IMR-90 (cell line): ENCODE measurements at regions not wholly inside any gene's neighbourhood (a gene's known extent, or its start where the extent isn't known, plus 50 kb on each side); places are given as distances from the start of the nearest gene placed in this dataset.

Source experiments
- ATAC-seq: fragments of 200-7000 bp; cut with Tn5 transposase; 2 replicates; pipeline ENCODE4 v1.9.1; 2020; ENCODE audit warnings: low read depth, mild to moderate bottlenecking, moderate library complexity
- BruUV-seq: library from RNA; stranded (reverse); fragments of 400-500 nt; replicated peaks from 2 replicates; lab custom pipeline; 2021; lab: Mats Ljungman, UMichigan
- CTCF ChIA-PET: fragments of 300-600 bp; formaldehyde crosslinking; extraction: SDS; loops from one replicate; lab custom pipeline; 2021; ENCODE audit warnings: antibody characterized with exemption; lab: Yijun Ruan, JAX
- POLR2A ChIA-PET: fragments of 300-600 bp; sonication (Branson Sonifier 250); formaldehyde crosslinking; loops from one replicate; lab custom pipeline; 2022; ENCODE audit warnings: antibody characterized with exemption; ENCODE audit not compliant: unreplicated experiment; lab: Charles Lee
- DNase-seq: peaks from one replicate; pipeline ENCODE4 v3.0.0; 2013
- H2AFZ ChIP-seq: replicated peaks from 2 replicates; pipeline ENCODE3; 2013; ENCODE audit warnings: low read length, mild to moderate bottlenecking; ENCODE audit not compliant: poor library complexity
- H2AK5ac ChIP-seq: 2 replicates; pipeline ENCODE4 v1.6.1; 2013; ENCODE audit warnings: low read depth, low read length, inconsistent platforms
- H2AK9ac ChIP-seq: replicated peaks from 2 replicates; pipeline ENCODE3; 2013; ENCODE audit warnings: mild to moderate bottlenecking, low read depth, low read length, moderate library complexity; ENCODE audit not compliant: poor library complexity
- H2BK120ac ChIP-seq: 2 replicates; pipeline ENCODE4 v1.6.1; 2013; ENCODE audit warnings: low read depth, low read length, inconsistent platforms
- H2BK15ac ChIP-seq: 3 replicates; pipeline ENCODE4 v1.6.1; 2013; ENCODE audit warnings: low read depth, low read length, inconsistent platforms
- H2BK20ac ChIP-seq: 2 replicates; pipeline ENCODE4 v1.6.1; 2013; ENCODE audit warnings: low read depth, mild to moderate bottlenecking, inconsistent platforms, low read length, moderate library complexity
- H2BK5ac ChIP-seq: 2 replicates; pipeline ENCODE4 v1.6.1; 2013; ENCODE audit warnings: mild to moderate bottlenecking, low read depth, low read length, inconsistent platforms; ENCODE audit not compliant: poor library complexity, severe bottlenecking
- H3K14ac ChIP-seq: replicated peaks from 2 replicates; pipeline ENCODE4 v1.6.1; 2013; ENCODE audit warnings: low read depth, low read length, inconsistent platforms
- H3K18ac ChIP-seq: 2 replicates; pipeline ENCODE4 v1.6.1; 2013; ENCODE audit warnings: low read depth, low read length, control low read depth
- H3K23ac ChIP-seq: 2 replicates; pipeline ENCODE4 v1.6.1; 2013; ENCODE audit warnings: low read depth, low read length, inconsistent platforms
- H3K27ac ChIP-seq: 2 replicates; pipeline ENCODE4 v1.5.1; 2013; ENCODE audit warnings: mild to moderate bottlenecking, control low read depth, low read length; ENCODE audit not compliant: insufficient read depth
- H3K27me3 ChIP-seq: 2 replicates; pipeline ENCODE4 v1.6.1; 2013; ENCODE audit warnings: low read length; ENCODE audit not compliant: control insufficient read depth, insufficient read depth
- H3K36me3 ChIP-seq: 2 replicates; pipeline ENCODE4 v1.6.1; 2013; ENCODE audit warnings: low read length, mixed read lengths; ENCODE audit not compliant: control insufficient read depth, insufficient read depth
- H3K4ac ChIP-seq: 2 replicates; pipeline ENCODE4 v1.6.1; 2013; ENCODE audit warnings: low read depth, low read length, inconsistent platforms
- H3K4me1 ChIP-seq: 2 replicates; pipeline ENCODE4 v1.6.1; 2013; ENCODE audit warnings: low read length, mixed read lengths; ENCODE audit not compliant: control insufficient read depth, insufficient read depth
- H3K4me2 ChIP-seq: 2 replicates; pipeline ENCODE4 v1.6.1; 2013; ENCODE audit warnings: low read depth, mild to moderate bottlenecking, control low read depth, low read length, moderate library complexity
- H3K4me3 ChIP-seq: 2 replicates; pipeline ENCODE4 v1.5.1; 2013; ENCODE audit warnings: low read depth, mild to moderate bottlenecking, control low read depth, low read length, moderate library complexity; ENCODE audit not compliant: insufficient read depth
- H3K56ac ChIP-seq: 2 replicates; pipeline ENCODE4 v1.6.1; 2013; ENCODE audit warnings: low read length, inconsistent platforms; ENCODE audit not compliant: insufficient read depth; ENCODE audit errors: extremely low read depth
- H3K79me1 ChIP-seq, 2 experiments: 2 replicates each; pipeline ENCODE4 v1.6.1; 2013; ENCODE audit warnings: low read length in 2 of 2, inconsistent platforms in 1 of 2, low read depth in 1 of 2
- H3K9ac ChIP-seq: 2 replicates; pipeline ENCODE4 v1.6.1; 2013; ENCODE audit warnings: low read depth, low read length, control low read depth
- H3K9me1 ChIP-seq: 2 replicates; pipeline ENCODE4 v1.6.1; 2013; ENCODE audit warnings: low read length, inconsistent platforms; ENCODE audit not compliant: insufficient read depth
- H3K9me3 ChIP-seq: 2 replicates; pipeline ENCODE4 v1.6.1; 2013; ENCODE audit warnings: low read length; ENCODE audit not compliant: control insufficient read depth, insufficient read depth
- H4K20me1 ChIP-seq: 2 replicates; pipeline ENCODE4 v1.6.1; 2013; ENCODE audit warnings: low read length, inconsistent platforms; ENCODE audit not compliant: insufficient read depth
- H4K5ac ChIP-seq: 2 replicates; pipeline ENCODE4 v1.6.1; 2013; ENCODE audit warnings: mild to moderate bottlenecking, low read depth, low read length, control low read depth
- H4K8ac ChIP-seq, 2 experiments: 2 replicates each; pipeline ENCODE4 v1.6.1; 2013; ENCODE audit warnings: low read depth in 2 of 2, low read length in 2 of 2, control low read depth in 1 of 2, inconsistent platforms in 1 of 2
- H4K91ac ChIP-seq: 2 replicates; pipeline ENCODE4 v1.6.1; 2013; ENCODE audit warnings: low read depth, low read length, inconsistent platforms; ENCODE audit not compliant: insufficient read depth
- BHLHE40 ChIP-seq: fragments of 150-350 bp; IDR thresholded peaks from 2 replicates; pipeline ENCODE4 v1.6.1; 2016; ENCODE audit warnings: mild to moderate bottlenecking, low read depth, low read length
- CEBPB ChIP-seq: IDR thresholded peaks from 2 replicates; pipeline ENCODE4 v1.6.1; 2012; ENCODE audit warnings: low read depth, low read length, improper control_type of control experiment
- CHD1 ChIP-seq: IDR thresholded peaks from 2 replicates; pipeline ENCODE4 v1.6.1; 2012; ENCODE audit warnings: low read depth, low read length, improper control_type of control experiment
- FOS ChIP-seq: fragments of 150-350 bp; IDR thresholded peaks from 2 replicates; pipeline ENCODE4 v1.6.1; 2016; ENCODE audit warnings: low read depth, low read length
- MAFK ChIP-seq: IDR thresholded peaks from 2 replicates; pipeline ENCODE4 v1.6.1; 2012; ENCODE audit warnings: low read depth, low read length, improper control_type of control experiment
- MAZ ChIP-seq: IDR thresholded peaks from 2 replicates; pipeline ENCODE4 v1.6.1; 2012; ENCODE audit warnings: low read depth, mild to moderate bottlenecking, low read length, improper control_type of control experiment, moderate library complexity, borderline replicate concordance
- MXI1 ChIP-seq: IDR thresholded peaks from 2 replicates; pipeline ENCODE4 v1.6.1; 2012; ENCODE audit warnings: low read depth, mild to moderate bottlenecking, low read length, moderate library complexity, borderline replicate concordance
- NFE2L2 ChIP-seq: fragments of 150-350 bp; IDR thresholded peaks from 2 replicates; pipeline ENCODE4 v1.6.1; 2016; ENCODE audit warnings: low read depth, mild to moderate bottlenecking, low read length
- POLR2A ChIP-seq: IDR thresholded peaks from 2 replicates; pipeline ENCODE4 v1.6.1; 2012; ENCODE audit warnings: mild to moderate bottlenecking, low read depth, low read length
- RAD21 ChIP-seq: IDR thresholded peaks from 2 replicates; pipeline ENCODE4 v1.6.1; 2012; ENCODE audit warnings: low read length, improper control_type of control experiment
- RCOR1 ChIP-seq: IDR thresholded peaks from 2 replicates; pipeline ENCODE4 v1.6.1; 2012; ENCODE audit warnings: mild to moderate bottlenecking, low read length, improper control_type of control experiment; ENCODE audit not compliant: insufficient replicate concordance
- RFX5 ChIP-seq: IDR thresholded peaks from 2 replicates; pipeline ENCODE4 v1.8.0; 2012; ENCODE audit warnings: low read depth, mild to moderate bottlenecking, low read length, moderate library complexity
- SMC3 ChIP-seq: fragments of 150-350 bp; IDR thresholded peaks from 2 replicates; pipeline ENCODE4 v1.6.1; 2016; ENCODE audit warnings: low read depth, mild to moderate bottlenecking, antibody characterized with exemption, low read length, moderate library complexity
- WGBS, 2 experiments: methylation state at CpG; one replicate each; pipeline versions ENCODE4 v1.1.5 to v1.1.7; 2013; ENCODE audit warnings: missing lambda C conversion rate in 2 of 2; ENCODE audit not compliant: insufficient read length in 1 of 2; ENCODE audit errors: extremely low coverage in 2 of 2; 5-methylcytosine and 5-hydroxymethylcytosine counted together
- dilution Hi-C: fragments of 300-500 bp; cut with HindIII; formaldehyde crosslinking; loops from one replicate; pipeline ENCODE4 v1.14.3; 2018; ENCODE audit warnings: low sequenced_read_pairs; ENCODE audit not compliant: unreplicated experiment
- in situ Hi-C: fragments of 300-500 bp; cut with MboI; formaldehyde crosslinking; loops from 3 replicates; pipeline ENCODE4 v1.14.3; 2019; ENCODE audit warnings: low sequenced_read_pairs, inconsistent platforms, mixed read lengths
- intact Hi-C: fragments of 100-400 bp; cut with micrococcal nuclease; formaldehyde crosslinking; loops from 2 replicates; pipeline ENCODE4 v1.10.0; 2022
- TF ChIP-seq, protein P1 (sequence below): conservative IDR thresholded peaks from 2 replicates; pipeline ENCODE4 v1.5.1; 2012; ENCODE audit warnings: mild to moderate bottlenecking, low read depth, low read length, improper control_type of control experiment
- TF ChIP-seq, protein P2 (sequence below): fragments of 150-350 bp; IDR thresholded peaks from 2 replicates; pipeline ENCODE4 v1.6.1; 2016; ENCODE audit warnings: low read depth, mild to moderate bottlenecking, low read length, moderate library complexity, borderline replicate concordance

DNA sequence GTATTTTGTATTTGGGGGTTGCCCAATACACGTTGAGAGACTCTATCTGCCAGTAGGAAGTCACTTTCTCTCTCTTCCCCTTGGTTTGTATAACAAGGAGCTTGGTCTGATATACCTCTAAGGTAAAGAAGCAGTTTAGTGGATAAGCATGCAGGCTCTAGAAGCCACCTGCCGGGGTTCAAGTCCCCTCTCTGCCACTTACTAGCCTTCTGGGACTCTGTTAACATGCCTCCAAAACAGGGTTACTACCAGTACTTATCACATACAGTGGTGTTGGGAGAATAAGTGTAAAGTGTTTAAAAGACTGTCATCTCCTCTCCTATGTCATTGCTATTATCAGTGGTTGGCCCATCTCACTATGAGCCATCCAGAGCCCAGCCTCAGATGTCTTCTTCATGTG is 156.1 kb upstream of the HS3ST3A1 start:
- Histone ChIP-seq H3K4ac (no peak overlapping the region), H3K27ac (no peak overlapping the region), H4K20me1 (no peaks in the 10 kb centered on the region), H3K27me3 (no peaks in the 10 kb centered on the region), H3K4me2 (no peak overlapping the region), H4K91ac (no peak overlapping the region), H4K8ac (no peak overlapping the region), H3K9me1 (no peaks in the 10 kb centered on the region), H4K5ac (no peak overlapping the region), H3K9ac (no peak overlapping the region), H3K23ac (no peak overlapping the region), H2AK9ac (no peak overlapping the region), H2BK5ac (no peak overlapping the region), H3K4me3 (no peak overlapping the region), H2AK5ac (no peak overlapping the region), H2BK120ac (no peak overlapping the region), H3K4me1 (no peaks in the 10 kb centered on the region), H3K18ac (no peak overlapping the region), H2BK15ac (no peak overlapping the region), H2BK20ac (no peak overlapping the region), H3K36me3 (no peaks in the 10 kb centered on the region), H3K56ac (no peak overlapping the region), H3K9me3 (no peaks in the 10 kb centered on the region), H2AFZ (no peak overlapping the region), H3K14ac (no peak overlapping the region), H3K79me1 (no peaks in the 10 kb centered on the region)
- ATAC-seq (no peak), DNase-seq (no peak)
- no TSS peak for BruUV-seq
- ChIA-PET POLR2A (no interaction called here), CTCF (interaction anchor here (0.6 kb wide), 1 partner anchor 169 kb away, joined by 4 read pairs; no protein-coding TSS in a partner anchor)
- dilution Hi-C loops (no loop called here), intact Hi-C loops (no loop called here), in situ Hi-C loops (no loop called here)
- no CpG with 5 or more reads among the region's 2 CpGs for WGBS, 2 experiments
- TF ChIP-seq RFX5 (no peak), CEBPB (no peak), CHD1 (no peak), NFE2L2 (no peak), POLR2A (no peak), MAFK (no peak), SMC3 (no peak), MAZ (no peak), BHLHE40 (no peak), RAD21 (no peak), MXI1 (no peak), FOS (no peak), RCOR1 (no peak)
- TF ChIP-seq, protein P1, sequence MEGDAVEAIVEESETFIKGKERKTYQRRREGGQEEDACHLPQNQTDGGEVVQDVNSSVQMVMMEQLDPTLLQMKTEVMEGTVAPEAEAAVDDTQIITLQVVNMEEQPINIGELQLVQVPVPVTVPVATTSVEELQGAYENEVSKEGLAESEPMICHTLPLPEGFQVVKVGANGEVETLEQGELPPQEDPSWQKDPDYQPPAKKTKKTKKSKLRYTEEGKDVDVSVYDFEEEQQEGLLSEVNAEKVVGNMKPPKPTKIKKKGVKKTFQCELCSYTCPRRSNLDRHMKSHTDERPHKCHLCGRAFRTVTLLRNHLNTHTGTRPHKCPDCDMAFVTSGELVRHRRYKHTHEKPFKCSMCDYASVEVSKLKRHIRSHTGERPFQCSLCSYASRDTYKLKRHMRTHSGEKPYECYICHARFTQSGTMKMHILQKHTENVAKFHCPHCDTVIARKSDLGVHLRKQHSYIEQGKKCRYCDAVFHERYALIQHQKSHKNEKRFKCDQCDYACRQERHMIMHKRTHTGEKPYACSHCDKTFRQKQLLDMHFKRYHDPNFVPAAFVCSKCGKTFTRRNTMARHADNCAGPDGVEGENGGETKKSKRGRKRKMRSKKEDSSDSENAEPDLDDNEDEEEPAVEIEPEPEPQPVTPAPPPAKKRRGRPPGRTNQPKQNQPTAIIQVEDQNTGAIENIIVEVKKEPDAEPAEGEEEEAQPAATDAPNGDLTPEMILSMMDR, result no peak
- TF ChIP-seq, protein P2, sequence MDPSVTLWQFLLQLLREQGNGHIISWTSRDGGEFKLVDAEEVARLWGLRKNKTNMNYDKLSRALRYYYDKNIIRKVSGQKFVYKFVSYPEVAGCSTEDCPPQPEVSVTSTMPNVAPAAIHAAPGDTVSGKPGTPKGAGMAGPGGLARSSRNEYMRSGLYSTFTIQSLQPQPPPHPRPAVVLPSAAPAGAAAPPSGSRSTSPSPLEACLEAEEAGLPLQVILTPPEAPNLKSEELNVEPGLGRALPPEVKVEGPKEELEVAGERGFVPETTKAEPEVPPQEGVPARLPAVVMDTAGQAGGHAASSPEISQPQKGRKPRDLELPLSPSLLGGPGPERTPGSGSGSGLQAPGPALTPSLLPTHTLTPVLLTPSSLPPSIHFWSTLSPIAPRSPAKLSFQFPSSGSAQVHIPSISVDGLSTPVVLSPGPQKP, result no peak
